Left ventricle myocardium inferior (tissue), 1 donor: ENCODE measurements at regions not wholly inside any gene's neighbourhood (a gene's known extent, or its start where the extent isn't known, plus 50 kb on each side); places are given as distances from the start of the nearest gene placed in this dataset.
"Not testable (repeated sequence)": the region's sequence is repeated elsewhere in the genome, so short reads cannot be mapped to it uniquely, and the experiment has no call there.

Experiments
- DNase-seq: peaks from one replicate; pipeline ENCODE4 v3.0.0-alpha.2; 2020
- H3K27ac ChIP-seq: fragments of 200-600 bp; replicated peaks from 2 replicates; pipeline ENCODE4 v1.8.0; 2021
- H3K27me3 ChIP-seq: fragments of 200-600 bp; 2 replicates; pipeline ENCODE4 v1.8.0; 2021; ENCODE audit warnings: low read depth
- H3K36me3 ChIP-seq: fragments of 200-600 bp; 2 replicates; pipeline ENCODE4 v1.8.0; 2021
- H3K4me1 ChIP-seq: fragments of 200-600 bp; 2 replicates; pipeline ENCODE4 v1.8.0; 2021
- H3K4me3 ChIP-seq: fragments of 200-600 bp; 2 replicates; pipeline ENCODE4 v1.8.0; 2021; ENCODE audit warnings: mild to moderate bottlenecking, moderate library complexity
- H3K9me3 ChIP-seq: fragments of 200-600 bp; replicated peaks from 2 replicates; pipeline ENCODE4 v1.8.0; 2021
- intact Hi-C: fragments of 100-400 bp; cut with micrococcal nuclease; formaldehyde crosslinking; loops from one replicate; pipeline ENCODE4 v1.11.0; 2022
- TF ChIP-seq, protein P1 (sequence below): fragments of 200-600 bp; IDR thresholded peaks from 2 replicates; pipeline ENCODE4 v1.8.0; 2021; ENCODE audit warnings: antibody characterized with exemption, mild to moderate bottlenecking, borderline replicate concordance
- donor health status: DM: no; HTN: yes; CAD: no; lungs with severe emphysema.

DNA sequence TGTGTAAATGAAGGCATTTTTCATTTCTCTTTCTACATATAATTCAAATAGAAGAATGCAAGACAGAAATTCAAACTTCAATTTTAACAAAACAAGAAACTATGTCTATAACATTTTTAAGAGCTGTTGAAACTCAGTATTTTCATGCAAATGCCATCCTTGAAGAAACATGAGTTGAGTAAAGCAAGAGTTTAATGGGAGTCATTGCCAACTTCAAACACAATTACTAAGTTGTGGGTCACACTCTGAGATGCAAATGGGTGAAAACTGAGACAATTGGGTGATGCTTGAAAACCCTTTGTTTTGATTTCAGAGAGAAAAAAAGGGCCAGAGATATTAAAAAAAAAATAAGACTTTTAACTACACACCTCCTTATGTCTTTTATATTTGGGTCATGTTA lies 865.9 kb downstream of the FAT4 start:
- H3K27me3 ChIP-seq: no peaks in the 10 kb centered on the region
- intact Hi-C loops: no loop called here

DNA sequence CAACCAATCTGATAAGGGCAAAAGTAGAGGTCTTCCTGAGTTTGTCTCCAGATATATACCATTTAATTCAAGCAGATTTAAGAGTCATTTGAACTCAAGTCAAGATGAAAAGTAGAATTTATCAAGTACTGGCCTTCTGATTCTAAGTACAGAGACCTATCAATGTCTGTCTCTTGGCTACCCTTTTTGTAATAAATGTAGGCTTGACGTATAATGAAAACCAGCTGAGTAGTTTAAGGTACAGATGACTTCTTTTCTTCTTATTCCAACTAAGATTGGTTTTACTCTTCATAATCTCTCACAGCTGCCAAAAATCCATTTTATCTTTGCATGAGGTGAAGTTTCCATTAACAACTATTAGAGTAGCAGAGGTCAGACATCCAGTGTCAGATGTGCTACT lies 867.6 kb downstream of the FAT4 start:
- intact Hi-C loops: no loop called here
- H3K36me3 ChIP-seq: no peaks in the 10 kb centered on the region
- TF ChIP-seq, protein P1, sequence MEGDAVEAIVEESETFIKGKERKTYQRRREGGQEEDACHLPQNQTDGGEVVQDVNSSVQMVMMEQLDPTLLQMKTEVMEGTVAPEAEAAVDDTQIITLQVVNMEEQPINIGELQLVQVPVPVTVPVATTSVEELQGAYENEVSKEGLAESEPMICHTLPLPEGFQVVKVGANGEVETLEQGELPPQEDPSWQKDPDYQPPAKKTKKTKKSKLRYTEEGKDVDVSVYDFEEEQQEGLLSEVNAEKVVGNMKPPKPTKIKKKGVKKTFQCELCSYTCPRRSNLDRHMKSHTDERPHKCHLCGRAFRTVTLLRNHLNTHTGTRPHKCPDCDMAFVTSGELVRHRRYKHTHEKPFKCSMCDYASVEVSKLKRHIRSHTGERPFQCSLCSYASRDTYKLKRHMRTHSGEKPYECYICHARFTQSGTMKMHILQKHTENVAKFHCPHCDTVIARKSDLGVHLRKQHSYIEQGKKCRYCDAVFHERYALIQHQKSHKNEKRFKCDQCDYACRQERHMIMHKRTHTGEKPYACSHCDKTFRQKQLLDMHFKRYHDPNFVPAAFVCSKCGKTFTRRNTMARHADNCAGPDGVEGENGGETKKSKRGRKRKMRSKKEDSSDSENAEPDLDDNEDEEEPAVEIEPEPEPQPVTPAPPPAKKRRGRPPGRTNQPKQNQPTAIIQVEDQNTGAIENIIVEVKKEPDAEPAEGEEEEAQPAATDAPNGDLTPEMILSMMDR: no peak
- no peak overlapping the region for H3K27ac ChIP-seq
- H3K4me3 ChIP-seq: no peak overlapping the region
- no peaks in the 10 kb centered on the region for H3K27me3 ChIP-seq
- H3K4me1 ChIP-seq: no peaks in the 10 kb centered on the region
- no peaks in the 10 kb centered on the region for H3K9me3 ChIP-seq
- DNase-seq: no peak

More for the DNA sequence above, 865.9 kb downstream of the FAT4 start:
- no peaks in the 10 kb centered on the region for H3K36me3 ChIP-seq
- no peak overlapping the region for H3K4me3 ChIP-seq
- no peak overlapping the region for H3K27ac ChIP-seq
- H3K9me3 ChIP-seq: no peaks in the 10 kb centered on the region
- DNase-seq: no peak
- H3K4me1 ChIP-seq: no peaks in the 10 kb centered on the region
- TF ChIP-seq, protein P1: no peak

DNA sequence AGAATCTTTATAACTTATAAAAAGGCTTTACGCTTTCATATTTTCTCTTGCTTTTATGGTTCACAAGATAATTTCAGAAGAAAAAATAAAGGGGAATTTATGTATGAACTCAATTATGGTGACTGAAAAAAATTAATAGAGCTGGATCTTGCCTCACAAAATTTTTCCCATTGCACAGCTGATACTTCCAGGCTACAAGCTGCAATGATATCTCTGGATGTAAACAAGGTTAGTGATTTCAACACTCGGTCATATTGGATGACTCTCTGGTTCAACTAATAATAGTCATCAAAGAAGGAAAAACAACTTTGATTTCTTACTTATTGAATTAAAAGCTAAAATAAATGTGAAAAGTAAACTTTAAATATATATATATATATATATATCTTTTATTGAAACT lies 868.0 kb downstream of the FAT4 start:
- no peak overlapping the region for H3K4me3 ChIP-seq
- TF ChIP-seq, protein P1: no peak
- H3K27me3 ChIP-seq: no peaks in the 10 kb centered on the region
- intact Hi-C loops: no loop called here
- H3K9me3 ChIP-seq: no peaks in the 10 kb centered on the region
- no peak overlapping the region for H3K27ac ChIP-seq
- no peak for DNase-seq
- no peaks in the 10 kb centered on the region for H3K36me3 ChIP-seq
- H3K4me1 ChIP-seq: no peaks in the 10 kb centered on the region

- no peaks in the 10 kb centered on the region for H3K36me3 ChIP-seq
- H3K27me3 ChIP-seq: no peaks in the 10 kb centered on the region
- no peak overlapping the region for H3K27ac ChIP-seq
- H3K9me3 ChIP-seq: no peaks in the 10 kb centered on the region
- TF ChIP-seq, protein P1: no peak
- intact Hi-C loops: no loop called here
- H3K4me1 ChIP-seq: no peaks in the 10 kb centered on the region
- no peak overlapping the region for H3K4me3 ChIP-seq
- no peak for DNase-seq
These were observed 868.5 kb downstream of the FAT4 start for GRCh38 chr4:126183206-126183605.

- H3K9me3 ChIP-seq: no peaks in the 10 kb centered on the region
- no peaks in the 10 kb centered on the region for H3K27me3 ChIP-seq
- TF ChIP-seq, protein P1: no peak
- H3K4me1 ChIP-seq: no peaks in the 10 kb centered on the region
- no peak overlapping the region for H3K4me3 ChIP-seq
- intact Hi-C loops: no loop called here
- no peaks in the 10 kb centered on the region for H3K36me3 ChIP-seq
- H3K27ac ChIP-seq: no peak overlapping the region
- no peak for DNase-seq
These were observed 876.8 kb downstream of the FAT4 start for GRCh38 chr4:126191536-126191935.

- Histone ChIP-seq H3K4me3 (no peak overlapping the region), H3K36me3 (no peaks in the 10 kb centered on the region), H3K9me3 (no peaks in the 10 kb centered on the region), H3K27me3 (no peaks in the 10 kb centered on the region), H3K4me1 (no peaks in the 10 kb centered on the region), H3K27ac (no peak overlapping the region)
- DNase-seq: no peak
- intact Hi-C loops: no loop called here
- TF ChIP-seq, protein P1: no peak
These were observed 877.8 kb downstream of the FAT4 start for GRCh38 chr4:126192506-126192905.

GRCh38 chr4:126201251-126202138 lies 886.7 kb downstream of the FAT4 start:
- peaks cover 12% of the 10 kb centered on the region for H3K9me3 ChIP-seq
- DNase-seq, H3K27me3 ChIP-seq, H3K4me1 ChIP-seq, H3K27ac ChIP-seq, intact Hi-C loops, H3K36me3 ChIP-seq, H3K4me3 ChIP-seq: not testable (repeated sequence)
